H54 (cell line): ENCODE measurements at regions not wholly inside any gene's neighbourhood (a gene's known extent, or its start where the extent isn't known, plus 50 kb on each side); places are given as distances from the start of the nearest gene placed in this dataset.

Source experiments
- DNase-seq: peaks from one replicate; pipeline ENCODE4 v3.0.0; 2011; ENCODE audit warnings: low spot score, mixed read lengths; ENCODE audit not compliant: insufficient read length
- FAIRE-seq: peaks from 3 replicates; lab custom pipeline; 2011; peaks lifted over from hg19 to GRCh38; lab: Jason Lieb, UNC
- POLR2A ChIP-seq: IDR thresholded peaks from 2 replicates; pipeline ENCODE4 v1.6.1; 2011; ENCODE audit warnings: low read depth, mild to moderate bottlenecking, low read length

- DNase-seq: no peak
- no peak for TF ChIP-seq POLR2A
- no peak for FAIRE-seq
These were observed 975.5 kb upstream of the ACVR2A start for GRCh38 chr2:146869328-146869727.

- TF ChIP-seq POLR2A: no peak
- FAIRE-seq: no peak
These were observed 976.8 kb upstream of the ACVR2A start for GRCh38 chr2:146868051-146868450.

GRCh38 chr2:146867477-146867986 is 977.3 kb upstream of the ACVR2A start:
- no peak for TF ChIP-seq POLR2A
- FAIRE-seq (no peak), DNase-seq (no peak)

More at GRCh38 chr2:146868051-146868450, 976.8 kb upstream of the ACVR2A start:
- DNase-seq: no peak

GRCh38 chr2:146853741-146854444 is 990.9 kb upstream of the ACVR2A start:
- DNase-seq (peak; percentile 9), FAIRE-seq (peak; percentile 72)
- TF ChIP-seq POLR2A: no peak

- DNase-seq: no peak
- FAIRE-seq: peak; percentile 55
- no peak for TF ChIP-seq POLR2A
These were observed 992.2 kb upstream of the ACVR2A start for GRCh38 chr2:146852661-146853060.

- FAIRE-seq (no peak), DNase-seq (no peak)
- no peak for TF ChIP-seq POLR2A
These were observed 994.1 kb upstream of the ACVR2A start for GRCh38 chr2:146850746-146851145.

- DNase-seq (no peak), FAIRE-seq (no peak)
- no peak for TF ChIP-seq POLR2A
These were observed 997.0 kb upstream of the ACVR2A start for GRCh38 chr2:146847846-146848245.

GRCh38 chr2:146844226-146844990 is 1000.4 kb upstream of the ACVR2A start:
- DNase-seq (peak; percentile 6), FAIRE-seq (peak; percentile 75)
- TF ChIP-seq POLR2A: no peak

- TF ChIP-seq POLR2A: no peak
- FAIRE-seq: no peak
- DNase-seq: no peak
These were observed 1007.0 kb upstream of the ACVR2A start for GRCh38 chr2:146837857-146838256.

- DNase-seq (no peak), FAIRE-seq (no peak)
- no peak for TF ChIP-seq POLR2A
These were observed 1018.4 kb upstream of the ACVR2A start for GRCh38 chr2:146826388-146826787.

GRCh38 chr2:146821836-146822316 is 1023.0 kb upstream of the ACVR2A start:
- FAIRE-seq (peak; percentile 89), DNase-seq (no peak)
- no peak for TF ChIP-seq POLR2A

GRCh38 chr2:146820672-146821071 is 1024.2 kb upstream of the ACVR2A start:
- FAIRE-seq (no peak), DNase-seq (no peak)
- no peak for TF ChIP-seq POLR2A

- TF ChIP-seq POLR2A: no peak
- DNase-seq (no peak), FAIRE-seq (peak; percentile 11)
These were observed 1026.7 kb upstream of the ACVR2A start for GRCh38 chr2:146818122-146818521.

- FAIRE-seq (peak; percentile 23), DNase-seq (no peak)
- no peak for TF ChIP-seq POLR2A
These were observed 1027.2 kb upstream of the ACVR2A start for GRCh38 chr2:146817613-146818012.
